ENCODE measurements at regions not wholly inside any gene's neighbourhood (a gene's known extent, or its start where the extent isn't known, plus 50 kb on each side); places are given as distances from the start of the nearest gene placed in this dataset.
"Not testable (repeated sequence)": the region's sequence is repeated elsewhere in the genome, so short reads cannot be mapped to it uniquely, and the experiment has no call there.

- no peak for DNase-seq
Observed at GRCh38 chr1:73029571-73029970, 747.2 kb upstream of the NEGR1 start.

- no peak for DNase-seq
Observed at GRCh38 chr1:73026114-73026513, 743.8 kb upstream of the NEGR1 start.

- DNase-seq = no peak
Observed at GRCh38 chr1:73009938-73010337, 727.6 kb upstream of the NEGR1 start.

GRCh38 chr1:73009311-73009710 lies 727.0 kb upstream of the NEGR1 start:
- no peak for DNase-seq

GRCh38 chr1:72997624-72998023 lies 715.3 kb upstream of the NEGR1 start:
- no peak for DNase-seq

GRCh38 chr1:72997041-72997440 lies 714.7 kb upstream of the NEGR1 start:
- no peak for DNase-seq

- DNase-seq = not testable (repeated sequence)
Observed at GRCh38 chr1:72987871-72988270, 705.5 kb upstream of the NEGR1 start.

- DNase-seq = no peak
Observed at GRCh38 chr1:72986591-72987290, 704.4 kb upstream of the NEGR1 start.

- not testable (repeated sequence) for DNase-seq
Observed at GRCh38 chr1:72985024-72985423, 702.7 kb upstream of the NEGR1 start.

- not testable (repeated sequence) for DNase-seq
Observed at GRCh38 chr1:72983011-72983410, 700.7 kb upstream of the NEGR1 start.

GRCh38 chr1:72969461-72969860 lies 687.1 kb upstream of the NEGR1 start:
- DNase-seq = no peak

- no peak for DNase-seq
Observed at GRCh38 chr1:72954943-72955342, 672.6 kb upstream of the NEGR1 start.

GRCh38 chr1:72950900-72951299 lies 668.6 kb upstream of the NEGR1 start:
- DNase-seq = not testable (repeated sequence)

GRCh38 chr1:72946903-72947499 lies 664.7 kb upstream of the NEGR1 start:
- DNase-seq = no peak

- DNase-seq = peak; percentile 12
Observed at GRCh38 chr1:72942008-72942407, 659.7 kb upstream of the NEGR1 start.

GRCh38 chr1:72938408-72938807 lies 656.1 kb upstream of the NEGR1 start:
- DNase-seq = no peak

GRCh38 chr1:72937905-72938304 lies 655.6 kb upstream of the NEGR1 start:
- no peak for DNase-seq

- DNase-seq = no peak
Observed at GRCh38 chr1:72936942-72937341, 654.6 kb upstream of the NEGR1 start.

GRCh38 chr1:72936151-72936740 lies 653.9 kb upstream of the NEGR1 start:
- no peak for DNase-seq

GRCh38 chr1:72932025-72932424 lies 649.7 kb upstream of the NEGR1 start:
- DNase-seq = peak; percentile 73

GRCh38 chr1:72930528-72930927 lies 648.2 kb upstream of the NEGR1 start:
- no peak for DNase-seq

- no peak for DNase-seq
Observed at GRCh38 chr1:72918940-72919339, 636.6 kb upstream of the NEGR1 start.

- DNase-seq = no peak
Observed at GRCh38 chr1:72917920-72918319, 635.6 kb upstream of the NEGR1 start.

GRCh38 chr1:72915581-72915980 lies 633.2 kb upstream of the NEGR1 start:
- no peak for DNase-seq

- DNase-seq = no peak
Observed at GRCh38 chr1:72911656-72912055, 629.3 kb upstream of the NEGR1 start.
